ENCODE measurements at regions not wholly inside any gene's neighbourhood (a gene's known extent, or its start where the extent isn't known, plus 50 kb on each side); places are given as distances from the start of the nearest gene placed in this dataset.
"Not testable (repeated sequence)": the region's sequence is repeated elsewhere in the genome, so short reads cannot be mapped to it uniquely, and the experiment has no call there.

DNA sequence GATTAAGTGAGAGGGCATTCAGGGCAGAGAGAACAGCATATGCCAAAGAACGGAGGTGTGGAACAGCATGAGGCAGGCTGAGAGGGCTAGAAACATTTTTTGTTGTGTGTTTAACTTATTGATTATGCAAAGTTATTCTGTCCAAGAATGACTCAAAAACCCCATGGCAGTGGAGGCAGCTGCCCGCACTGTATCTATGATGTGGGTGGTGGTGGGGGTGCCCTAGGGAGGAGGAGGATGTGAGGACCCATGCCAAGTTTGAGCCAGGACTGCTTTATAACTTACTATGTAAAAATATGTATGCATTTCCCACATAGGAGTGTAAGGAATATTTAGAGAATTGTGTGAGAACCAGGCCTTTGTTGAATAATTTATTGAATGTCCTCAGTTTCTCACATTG, 85.4 kb upstream of the GNAZ start:
- Histone ChIP-seq H3K4me1 (ENCODE audit: control insufficient read depth, insufficient read depth, low read length, poor library complexity, severe bottlenecking) (no peaks in the 10 kb centered on the region), H3K27me3 (ENCODE audit: control insufficient read depth, insufficient read depth, low read length) (no peaks in the 10 kb centered on the region), H3K36me3 (ENCODE audit: control insufficient read depth, insufficient read depth, low read length) (no peaks in the 10 kb centered on the region), H3K4me3 (ENCODE audit: low read depth, low read length) (no peak overlapping the region), H3K9me3 (ENCODE audit: control insufficient read depth in 2 of 2, low read length in 2 of 2) (peaks cover 1 to 2% of the 10 kb centered on the region in 2 experiments), H3K27ac (ENCODE audit: insufficient read depth, low read length, poor library complexity, severe bottlenecking) (no peak overlapping the region)
- Mint-ChIP-seq H3K4me3 (no peak overlapping the region), H3K27me3 (peaks cover 37% of the 10 kb centered on the region), H3K36me3 (no peaks in the 10 kb centered on the region), H3K27ac (no peak overlapping the region), H3K4me1 (no peaks in the 10 kb centered on the region), H3K9me3 (peaks cover 0 to 4% (median 1%) of the 10 kb centered on the region in 7 donors)
- no peak for ATAC-seq (ENCODE audit: low read depth in 2 of 2)
- no peak for DNase-seq

DNA sequence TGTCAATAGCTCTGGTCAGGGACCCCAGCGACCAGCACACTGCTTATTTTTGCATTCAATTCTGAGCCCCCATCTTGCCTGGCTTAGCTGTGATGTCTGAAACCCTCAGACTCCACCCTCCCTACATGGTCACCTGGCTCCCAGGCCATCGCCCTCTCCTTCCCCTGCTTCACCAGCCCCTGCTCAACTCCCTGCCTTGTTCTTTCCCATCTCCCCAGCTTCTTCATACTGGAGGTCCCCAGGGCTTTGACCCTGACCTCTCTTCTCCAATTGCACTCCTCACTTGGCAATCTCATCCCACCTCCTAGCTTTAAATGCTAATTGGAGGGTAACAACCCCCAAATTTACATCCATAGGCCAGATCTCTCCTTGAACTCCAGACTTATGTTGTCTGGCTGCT, 84.3 kb upstream of the GNAZ start:
- H3K27me3 Mint-ChIP-seq: peaks cover 41% of the 10 kb centered on the region
- H3K9me3 Mint-ChIP-seq: peaks cover 0 to 6% (median 0%) of the 10 kb centered on the region in 7 donors
- H3K4me3 Mint-ChIP-seq: no peak overlapping the region
- no peak overlapping the region for H3K4me3 ChIP-seq (ENCODE audit: low read depth, low read length)
- no peaks in the 10 kb centered on the region for H3K27me3 ChIP-seq (ENCODE audit: control insufficient read depth, insufficient read depth, low read length)
- no peaks in the 10 kb centered on the region for H3K4me1 Mint-ChIP-seq
- no peaks in the 10 kb centered on the region for H3K9me3 ChIP-seq (ENCODE audit: control insufficient read depth in 2 of 2, low read length in 2 of 2)
- DNase-seq (no peak), ATAC-seq (ENCODE audit: low read depth in 2 of 2) (no peak)
- H3K36me3 ChIP-seq (ENCODE audit: control insufficient read depth, insufficient read depth, low read length): no peaks in the 10 kb centered on the region
- no peaks in the 10 kb centered on the region for H3K36me3 Mint-ChIP-seq
- no peak overlapping the region for H3K27ac Mint-ChIP-seq
- no peaks in the 10 kb centered on the region for H3K4me1 ChIP-seq (ENCODE audit: control insufficient read depth, insufficient read depth, low read length, poor library complexity, severe bottlenecking)
- no peak overlapping the region for H3K27ac ChIP-seq (ENCODE audit: insufficient read depth, low read length, poor library complexity, severe bottlenecking)

DNA sequence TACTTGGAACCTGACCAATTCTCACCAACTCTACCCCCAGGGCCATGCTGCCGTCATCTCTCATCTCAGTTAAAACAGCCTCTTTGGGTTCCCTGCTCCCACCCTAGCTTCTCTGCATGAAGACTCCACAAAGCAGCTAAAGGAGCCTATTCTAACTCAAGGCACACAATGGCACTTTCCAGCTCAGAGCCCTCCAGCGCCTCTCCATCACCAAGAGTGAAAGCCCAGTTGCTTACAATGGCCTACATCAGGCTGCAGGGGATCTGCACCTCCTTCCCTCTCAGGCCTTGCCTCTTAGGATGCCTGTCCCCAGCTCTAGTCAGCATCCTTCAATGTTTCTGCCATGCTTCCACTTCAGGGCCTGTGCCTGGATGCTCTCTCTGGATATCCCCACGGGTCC, 83.7 kb upstream of the GNAZ start:
- no peak overlapping the region for H3K27ac Mint-ChIP-seq
- DNase-seq (no peak), ATAC-seq (ENCODE audit: low read depth in 2 of 2) (no peak)
- H3K4me3 Mint-ChIP-seq: no peak overlapping the region
- H3K9me3 Mint-ChIP-seq: peaks cover 0 to 6% (median 0%) of the 10 kb centered on the region in 7 donors
- no peaks in the 10 kb centered on the region for H3K27me3 ChIP-seq (ENCODE audit: control insufficient read depth, insufficient read depth, low read length)
- H3K36me3 Mint-ChIP-seq: no peaks in the 10 kb centered on the region
- H3K27me3 Mint-ChIP-seq: peaks cover 40% of the 10 kb centered on the region
- no peak overlapping the region for H3K4me3 ChIP-seq (ENCODE audit: low read depth, low read length)
- H3K4me1 ChIP-seq (ENCODE audit: control insufficient read depth, insufficient read depth, low read length, poor library complexity, severe bottlenecking): no peaks in the 10 kb centered on the region
- no peak overlapping the region for H3K27ac ChIP-seq (ENCODE audit: insufficient read depth, low read length, poor library complexity, severe bottlenecking)
- no peaks in the 10 kb centered on the region for H3K9me3 ChIP-seq (ENCODE audit: control insufficient read depth in 2 of 2, low read length in 2 of 2)
- H3K4me1 Mint-ChIP-seq: no peaks in the 10 kb centered on the region
- no peaks in the 10 kb centered on the region for H3K36me3 ChIP-seq (ENCODE audit: control insufficient read depth, insufficient read depth, low read length)

DNA sequence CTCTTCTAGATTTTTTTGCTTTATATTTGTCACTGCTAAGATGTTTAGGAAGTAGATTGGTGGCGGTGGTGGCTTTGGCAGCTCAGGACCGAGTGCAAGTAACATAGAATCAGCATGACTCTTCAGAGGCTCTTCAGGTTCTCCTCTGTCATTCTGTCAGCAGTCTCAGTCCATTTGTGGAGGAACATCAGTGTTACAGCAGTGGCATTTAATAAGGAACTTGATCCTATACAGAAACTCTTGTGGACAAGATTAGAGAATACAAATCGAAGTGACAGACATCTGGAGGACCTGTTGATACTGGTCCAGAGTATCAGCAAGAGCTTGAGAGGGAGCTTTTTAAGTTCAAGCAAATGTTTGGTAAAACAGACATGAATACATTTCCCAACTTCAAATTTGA, 82.2 kb upstream of the GNAZ start:
- peaks cover 0 to 6% (median 0%) of the 10 kb centered on the region in 7 donors for H3K9me3 Mint-ChIP-seq
- Histone ChIP-seq H3K27me3 (ENCODE audit: control insufficient read depth, insufficient read depth, low read length) (peaks cover 5% of the 10 kb centered on the region), H3K4me3 (ENCODE audit: low read depth, low read length) (no peak overlapping the region), H3K36me3 (ENCODE audit: control insufficient read depth, insufficient read depth, low read length) (no peaks in the 10 kb centered on the region), H3K9me3 (ENCODE audit: control insufficient read depth in 2 of 2, low read length in 2 of 2) (no peaks in the 10 kb centered on the region), H3K27ac (ENCODE audit: insufficient read depth, low read length, poor library complexity, severe bottlenecking) (no peak overlapping the region), H3K4me1 (ENCODE audit: control insufficient read depth, insufficient read depth, low read length, poor library complexity, severe bottlenecking) (no peaks in the 10 kb centered on the region)
- ATAC-seq (ENCODE audit: low read depth in 2 of 2) (no peak), DNase-seq (no peak)
- peaks cover 39% of the 10 kb centered on the region for H3K27me3 Mint-ChIP-seq
- H3K4me3 Mint-ChIP-seq: no peak overlapping the region
- no peaks in the 10 kb centered on the region for H3K4me1 Mint-ChIP-seq
- no peaks in the 10 kb centered on the region for H3K36me3 Mint-ChIP-seq
- H3K27ac Mint-ChIP-seq: no peak overlapping the region

DNA sequence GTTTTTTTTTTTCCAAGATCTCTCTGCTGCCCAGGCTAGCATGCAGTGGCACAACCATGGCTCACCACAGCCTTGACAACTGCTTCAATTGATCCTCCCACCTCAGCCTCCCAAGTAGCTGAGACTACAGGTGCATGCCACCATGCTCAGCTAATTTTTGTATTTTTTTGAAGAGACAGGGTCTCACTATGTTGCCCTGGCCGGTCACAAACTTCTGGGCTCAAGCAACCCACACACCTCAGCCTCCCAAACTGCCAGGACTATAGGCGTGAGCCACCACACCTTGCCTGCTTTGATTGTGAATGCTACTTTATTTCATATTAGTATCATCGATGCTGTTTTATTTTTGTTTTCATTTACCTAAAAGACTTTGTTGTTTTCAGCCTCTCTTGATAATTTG, 81.5 kb upstream of the GNAZ start:
- no peak for ATAC-seq (ENCODE audit: low read depth in 2 of 2)
- no peak overlapping the region for H3K4me3 ChIP-seq (ENCODE audit: low read depth, low read length)

DNA sequence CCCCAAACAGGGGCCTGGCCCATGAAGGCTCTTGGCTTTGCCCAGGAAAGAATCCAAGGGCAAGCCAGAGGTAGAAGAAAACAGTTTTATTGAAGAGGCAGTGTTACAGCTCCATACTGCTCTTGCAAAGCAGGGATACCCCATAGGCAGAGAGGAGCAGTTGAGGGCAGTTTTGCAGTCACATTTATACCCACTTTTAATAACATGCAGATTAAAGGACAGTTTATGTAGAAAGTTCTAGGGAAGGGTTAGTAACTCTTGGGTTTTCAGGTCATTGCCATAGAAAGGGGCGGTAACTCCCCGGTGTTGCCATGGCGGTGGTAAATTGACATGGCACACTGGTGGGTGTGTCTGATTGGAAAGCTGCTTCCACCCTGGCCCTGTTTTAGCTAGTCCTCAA, 80.5 kb upstream of the GNAZ start:
- no peak overlapping the region for H3K27ac Mint-ChIP-seq
- H3K9me3 ChIP-seq (ENCODE audit: control insufficient read depth in 2 of 2, low read length in 2 of 2): no peaks in the 10 kb centered on the region
- H3K27me3 ChIP-seq (ENCODE audit: control insufficient read depth, insufficient read depth, low read length): peaks cover 9% of the 10 kb centered on the region
- H3K27me3 Mint-ChIP-seq: peaks cover 43% of the 10 kb centered on the region
- ATAC-seq (ENCODE audit: low read depth in 2 of 2) (no peak), DNase-seq (no peak)
- peaks cover 0 to 6% (median 0%) of the 10 kb centered on the region in 7 donors for H3K9me3 Mint-ChIP-seq
- no peaks in the 10 kb centered on the region for H3K36me3 Mint-ChIP-seq
- no peaks in the 10 kb centered on the region for H3K36me3 ChIP-seq (ENCODE audit: control insufficient read depth, insufficient read depth, low read length)
- no peaks in the 10 kb centered on the region for H3K4me1 ChIP-seq (ENCODE audit: control insufficient read depth, insufficient read depth, low read length, poor library complexity, severe bottlenecking)
- no peaks in the 10 kb centered on the region for H3K4me1 Mint-ChIP-seq
- H3K4me3 Mint-ChIP-seq: no peak overlapping the region
- no peak overlapping the region for H3K27ac ChIP-seq (ENCODE audit: insufficient read depth, low read length, poor library complexity, severe bottlenecking)
- no peak overlapping the region for H3K4me3 ChIP-seq (ENCODE audit: low read depth, low read length)

More for the DNA sequence above, 81.5 kb upstream of the GNAZ start:
- Mint-ChIP-seq H3K27me3 (peaks cover 38% of the 10 kb centered on the region), H3K36me3 (no peaks in the 10 kb centered on the region), H3K9me3 (peaks cover 0 to 6% (median 0%) of the 10 kb centered on the region in 7 donors), H3K4me3 (no peak overlapping the region), H3K27ac (no peak overlapping the region), H3K4me1 (no peaks in the 10 kb centered on the region)
- Histone ChIP-seq H3K27ac (ENCODE audit: insufficient read depth, low read length, poor library complexity, severe bottlenecking) (no peak overlapping the region), H3K27me3 (ENCODE audit: control insufficient read depth, insufficient read depth, low read length) (peaks cover 5% of the 10 kb centered on the region), H3K4me1 (ENCODE audit: control insufficient read depth, insufficient read depth, low read length, poor library complexity, severe bottlenecking) (no peaks in the 10 kb centered on the region), H3K9me3 (ENCODE audit: control insufficient read depth in 2 of 2, low read length in 2 of 2) (no peaks in the 10 kb centered on the region), H3K36me3 (ENCODE audit: control insufficient read depth, insufficient read depth, low read length) (no peaks in the 10 kb centered on the region)
- no peak for DNase-seq

DNA sequence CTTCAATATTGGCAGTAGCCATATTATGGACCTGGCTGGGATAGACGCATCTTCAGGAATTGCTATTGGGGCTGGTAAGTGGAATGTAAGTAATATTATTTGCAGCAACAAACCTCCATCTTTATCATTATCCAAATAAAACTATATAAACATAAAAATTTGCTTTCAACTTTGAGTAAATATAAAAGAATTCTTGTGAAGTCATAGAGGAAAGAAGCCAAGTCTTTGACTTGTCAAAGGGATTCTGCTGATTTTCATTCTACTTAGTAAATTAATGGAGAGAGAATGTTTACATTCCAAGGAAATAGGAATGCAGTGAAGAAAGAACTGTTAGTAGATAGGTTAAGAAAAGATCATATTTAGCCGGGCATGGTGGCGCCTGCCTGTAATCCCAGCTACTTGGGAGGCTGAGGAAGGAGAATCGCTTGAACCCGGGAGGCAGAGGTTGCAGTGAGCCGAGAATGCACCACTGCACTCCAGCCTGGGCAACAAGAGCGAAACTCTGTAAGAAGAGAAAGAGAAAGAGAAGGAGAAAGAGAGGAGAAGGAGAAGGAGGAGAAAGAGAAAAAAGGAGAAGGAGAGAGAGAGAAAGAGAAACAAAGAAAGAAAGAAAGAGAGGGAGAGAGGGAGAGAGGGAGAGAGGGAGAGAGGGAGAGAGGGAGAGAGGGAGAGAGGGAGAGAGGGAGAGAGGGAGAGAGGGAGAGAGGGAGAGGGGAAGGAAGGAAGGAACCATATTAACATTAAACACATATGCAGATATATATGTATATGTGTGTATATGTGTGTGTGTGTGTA, 79.4 kb upstream of the GNAZ start:
- not testable (repeated sequence) for H3K9me3 ChIP-seq (ENCODE audit: control insufficient read depth in 2 of 2, low read length in 2 of 2); H3K36me3 Mint-ChIP-seq; ATAC-seq (ENCODE audit: low read depth in 2 of 2); H3K4me3 Mint-ChIP-seq; H3K4me1 ChIP-seq (ENCODE audit: control insufficient read depth, insufficient read depth, low read length, poor library complexity, severe bottlenecking); H3K27ac Mint-ChIP-seq; H3K27ac ChIP-seq (ENCODE audit: insufficient read depth, low read length, poor library complexity, severe bottlenecking); H3K4me3 ChIP-seq (ENCODE audit: low read depth, low read length); H3K36me3 ChIP-seq (ENCODE audit: control insufficient read depth, insufficient read depth, low read length); DNase-seq; H3K4me1 Mint-ChIP-seq
- H3K27me3 ChIP-seq (ENCODE audit: control insufficient read depth, insufficient read depth, low read length): peaks cover 13% of the 10 kb centered on the region
- Mint-ChIP-seq H3K27me3 (peaks cover 43% of the 10 kb centered on the region), H3K9me3 (peaks cover 0 to 11% (median 2%) of the 10 kb centered on the region in 7 donors)

DNA sequence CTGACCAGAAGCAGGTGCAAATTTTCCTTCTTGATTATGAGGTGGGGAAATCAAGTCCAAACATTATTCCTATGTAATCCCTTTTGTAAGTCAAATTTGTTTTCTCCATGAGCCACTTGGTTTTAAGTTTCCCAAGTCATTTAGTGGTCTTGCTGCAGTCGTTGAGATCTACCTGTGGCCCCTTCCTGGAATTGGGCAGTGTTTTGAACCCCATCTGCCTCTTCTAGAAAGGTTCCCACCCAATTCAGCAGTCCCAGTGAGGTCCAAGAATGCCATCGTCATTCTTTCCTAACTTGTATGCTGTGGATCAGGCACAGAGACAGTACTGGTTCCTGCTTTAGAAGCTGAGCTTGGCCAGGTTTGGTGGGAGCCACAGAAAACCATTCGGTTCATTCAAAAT, 77.8 kb upstream of the GNAZ start:
- Mint-ChIP-seq H3K27me3 (peaks cover 36% of the 10 kb centered on the region), H3K36me3 (peaks cover 1% of the 10 kb centered on the region), H3K9me3 (peaks cover 0 to 25% (median 6%) of the 10 kb centered on the region in 7 donors), H3K4me3 (no peak overlapping the region), H3K27ac (no peak overlapping the region), H3K4me1 (no peaks in the 10 kb centered on the region)
- H3K27me3 ChIP-seq (ENCODE audit: control insufficient read depth, insufficient read depth, low read length): peaks cover 16% of the 10 kb centered on the region
- no peak for ATAC-seq (ENCODE audit: low read depth in 2 of 2)
- DNase-seq: no peak
- H3K36me3 ChIP-seq (ENCODE audit: control insufficient read depth, insufficient read depth, low read length): no peaks in the 10 kb centered on the region
- no peak overlapping the region for H3K27ac ChIP-seq (ENCODE audit: insufficient read depth, low read length, poor library complexity, severe bottlenecking)
- no peak overlapping the region for H3K4me3 ChIP-seq (ENCODE audit: low read depth, low read length)
- H3K9me3 ChIP-seq (ENCODE audit: control insufficient read depth in 2 of 2, low read length in 2 of 2): peaks cover 12 to 16% of the 10 kb centered on the region in 2 experiments
- H3K4me1 ChIP-seq (ENCODE audit: control insufficient read depth, insufficient read depth, low read length, poor library complexity, severe bottlenecking): no peaks in the 10 kb centered on the region

All from CD4-positive, CD25-positive, alpha-beta regulatory T cell (primary cell).